GM12891 (cell line): ENCODE measurements at regions not wholly inside any gene's neighbourhood (a gene's known extent, or its start where the extent isn't known, plus 50 kb on each side); places are given as distances from the start of the nearest gene placed in this dataset.

Experiments used
- PAX5 ChIP-seq: IDR thresholded peaks from 2 replicates; pipeline ENCODE4 v1.6.1; 2011; ENCODE audit warnings: low read length, moderate library complexity, mild to moderate bottlenecking; ENCODE audit not compliant: insufficient read depth, severe bottlenecking
- POLR2A ChIP-seq: IDR thresholded peaks from 2 replicates; pipeline ENCODE4 v1.6.1; 2011; ENCODE audit warnings: low read depth, low read length, control low read depth
- POLR2AphosphoS5 ChIP-seq: IDR thresholded peaks from 2 replicates; pipeline ENCODE4 v1.6.1; 2011; ENCODE audit warnings: low read depth, low read length, control low read depth
- POU2F2 ChIP-seq: IDR thresholded peaks from 2 replicates; pipeline ENCODE4 v1.6.1; 2011; ENCODE audit warnings: low read depth, mild to moderate bottlenecking, control low read depth, low read length, moderate library complexity
- SPI1 ChIP-seq: IDR thresholded peaks from 2 replicates; pipeline ENCODE4 v1.6.1; 2011; ENCODE audit warnings: low read depth, low read length, control low read depth
- TAF1 ChIP-seq: IDR thresholded peaks from 2 replicates; pipeline ENCODE4 v1.6.1; 2011; ENCODE audit warnings: low read depth, low read length, control low read depth

DNA sequence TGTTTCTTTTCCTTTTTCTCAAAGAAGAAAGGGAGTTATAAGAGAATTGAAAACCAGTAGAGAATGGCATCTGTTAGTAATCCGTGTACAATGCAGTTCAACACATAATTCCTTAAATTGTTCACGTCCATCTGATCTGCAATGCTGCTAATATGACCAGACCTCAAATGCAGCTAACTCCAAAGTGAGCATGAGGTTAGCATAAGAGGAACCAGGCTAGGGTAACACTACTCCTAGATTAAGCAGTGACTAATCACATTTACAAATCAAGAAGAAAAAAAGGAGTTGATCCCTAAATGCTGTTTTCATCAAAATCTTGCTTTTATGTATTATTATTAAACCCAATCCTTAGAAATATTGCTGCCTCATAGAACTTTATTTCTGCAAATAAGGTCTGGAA is 432.7 kb upstream of the ARID1B start:
- no peak for TF ChIP-seq POU2F2
- TF ChIP-seq POLR2AphosphoS5 = no peak
- TF ChIP-seq POLR2A = no peak
- TF ChIP-seq TAF1 = no peak
- no peak for TF ChIP-seq SPI1
- TF ChIP-seq PAX5 = no peak
